ENCODE measurements at regions not wholly inside any gene's neighbourhood (a gene's known extent, or its start where the extent isn't known, plus 50 kb on each side); places are given as distances from the start of the nearest gene placed in this dataset.

DNA sequence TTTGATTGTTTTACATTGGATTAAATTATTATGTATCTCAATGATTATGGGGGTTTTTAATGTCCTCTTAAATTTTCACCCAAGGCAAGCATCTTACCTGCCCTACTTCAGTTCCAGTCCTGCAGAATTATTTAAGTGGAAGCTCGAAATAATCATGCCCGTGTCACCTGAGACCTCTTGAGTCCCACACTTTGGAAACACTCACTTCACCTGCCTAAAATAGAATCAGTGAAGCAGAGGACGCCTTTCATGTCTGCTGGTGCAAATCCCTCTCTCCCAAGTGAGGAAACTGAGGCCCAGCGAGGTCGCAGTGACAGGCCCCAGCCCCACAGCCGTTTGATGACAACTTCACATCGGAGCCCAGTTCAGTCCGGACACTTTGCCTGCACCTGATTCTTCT is 284.6 kb downstream of the C16orf95 start:
- Histone ChIP-seq H3K4me1 (no peaks in the 10 kb centered on the region), H3K9me3 (no peaks in the 10 kb centered on the region), H3K4me3 (no peak overlapping the region), H3K27me3 (no peaks in the 10 kb centered on the region), H3K27ac (no peak overlapping the region), H3K36me3 (no peaks in the 10 kb centered on the region)
- DNase-seq (ENCODE audit: extremely low spot score in 2 of 2) = no peak
- TF ChIP-seq, protein P1, sequence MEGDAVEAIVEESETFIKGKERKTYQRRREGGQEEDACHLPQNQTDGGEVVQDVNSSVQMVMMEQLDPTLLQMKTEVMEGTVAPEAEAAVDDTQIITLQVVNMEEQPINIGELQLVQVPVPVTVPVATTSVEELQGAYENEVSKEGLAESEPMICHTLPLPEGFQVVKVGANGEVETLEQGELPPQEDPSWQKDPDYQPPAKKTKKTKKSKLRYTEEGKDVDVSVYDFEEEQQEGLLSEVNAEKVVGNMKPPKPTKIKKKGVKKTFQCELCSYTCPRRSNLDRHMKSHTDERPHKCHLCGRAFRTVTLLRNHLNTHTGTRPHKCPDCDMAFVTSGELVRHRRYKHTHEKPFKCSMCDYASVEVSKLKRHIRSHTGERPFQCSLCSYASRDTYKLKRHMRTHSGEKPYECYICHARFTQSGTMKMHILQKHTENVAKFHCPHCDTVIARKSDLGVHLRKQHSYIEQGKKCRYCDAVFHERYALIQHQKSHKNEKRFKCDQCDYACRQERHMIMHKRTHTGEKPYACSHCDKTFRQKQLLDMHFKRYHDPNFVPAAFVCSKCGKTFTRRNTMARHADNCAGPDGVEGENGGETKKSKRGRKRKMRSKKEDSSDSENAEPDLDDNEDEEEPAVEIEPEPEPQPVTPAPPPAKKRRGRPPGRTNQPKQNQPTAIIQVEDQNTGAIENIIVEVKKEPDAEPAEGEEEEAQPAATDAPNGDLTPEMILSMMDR (IDR thresholded peaks at IDR 0.05) = no peak
- intact Hi-C loops (cut with DNase I) = no loop called here

DNA sequence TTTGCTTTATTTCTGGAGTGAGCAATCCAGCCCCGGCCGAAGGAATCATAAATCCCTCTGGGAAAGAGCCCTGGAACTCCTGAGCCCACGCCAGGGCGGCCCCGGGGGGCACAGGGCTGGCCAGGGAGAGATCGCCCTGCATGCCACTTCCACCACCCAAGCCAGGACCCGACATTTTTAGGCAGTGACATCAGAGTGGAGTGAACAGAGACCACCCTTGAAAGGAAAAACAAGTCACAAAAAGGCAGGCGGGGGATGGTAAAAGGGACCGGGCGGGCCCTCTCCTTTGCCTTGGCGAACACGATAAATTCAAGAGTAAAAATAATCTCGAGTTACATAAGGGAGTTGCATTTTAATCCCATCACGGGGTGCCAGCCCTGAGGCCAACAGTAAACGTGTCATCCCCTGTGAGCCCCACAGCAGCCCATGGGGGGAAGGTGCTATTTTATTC is 284.1 kb downstream of the C16orf95 start:
- intact Hi-C loops (cut with DNase I) = no loop called here
- Histone ChIP-seq H3K4me1 (no peaks in the 10 kb centered on the region), H3K27ac (no peak overlapping the region), H3K36me3 (no peaks in the 10 kb centered on the region), H3K27me3 (no peaks in the 10 kb centered on the region), H3K4me3 (no peak overlapping the region), H3K9me3 (no peaks in the 10 kb centered on the region)
- DNase-seq (ENCODE audit: extremely low spot score in 2 of 2) = no peak
- TF ChIP-seq POLR2AphosphoS5 (IDR thresholded peaks at IDR 0.05; ENCODE audit: insufficient read depth in 1 of 2, low read depth in 1 of 2) = no peak
- TF ChIP-seq, protein P1 (IDR thresholded peaks at IDR 0.05) = no peak
- TF ChIP-seq POLR2A (IDR thresholded peaks at IDR 0.05) = no peak

DNA sequence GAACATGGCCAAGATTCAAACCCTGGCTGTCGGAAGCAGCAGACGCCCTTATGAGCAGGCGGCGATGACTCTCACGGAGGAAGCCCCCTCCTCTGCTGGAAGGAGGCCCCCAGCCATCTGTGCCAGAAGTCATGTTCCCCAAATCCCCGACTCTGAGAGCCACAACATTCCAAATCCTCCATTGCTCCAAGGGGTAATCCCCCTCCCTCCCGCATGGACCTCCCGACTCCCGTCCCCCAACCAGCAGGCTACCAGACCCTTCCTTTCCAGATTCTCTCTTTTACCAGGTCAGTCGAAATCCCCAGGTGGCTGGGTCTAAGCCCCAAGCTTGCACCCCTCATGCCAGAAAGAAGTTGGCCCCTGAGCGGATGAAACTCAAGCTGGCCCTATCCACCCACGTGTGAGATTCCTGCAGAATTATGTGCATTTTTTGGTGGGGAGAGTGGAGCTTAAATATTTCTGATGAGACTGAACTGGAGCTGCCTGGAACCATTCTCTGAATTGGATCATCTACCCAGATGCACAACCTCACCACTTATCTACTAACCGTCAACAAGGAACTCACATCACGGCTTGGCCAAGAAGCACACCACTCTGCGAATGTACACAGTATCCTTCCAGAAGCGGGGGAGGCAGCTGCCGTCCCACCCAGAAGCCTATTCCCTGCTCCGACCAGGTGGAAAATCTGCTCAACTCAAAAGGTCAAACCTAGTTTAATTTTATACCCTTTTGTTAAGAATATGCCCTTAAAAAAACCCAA is 283.5 kb downstream of the C16orf95 start:
- H3K27ac ChIP-seq = no peak overlapping the region
- no peaks in the 10 kb centered on the region for H3K27me3 ChIP-seq
- H3K36me3 ChIP-seq = no peaks in the 10 kb centered on the region
- H3K9me3 ChIP-seq = no peaks in the 10 kb centered on the region
- H3K4me1 ChIP-seq = no peaks in the 10 kb centered on the region
- H3K4me3 ChIP-seq = no peak overlapping the region
- TF ChIP-seq POLR2AphosphoS5 (IDR thresholded peaks at IDR 0.05; ENCODE audit: insufficient read depth in 1 of 2, low read depth in 1 of 2) (no peak), POLR2A (IDR thresholded peaks at IDR 0.05) (no peak)
- TF ChIP-seq, protein P1 (IDR thresholded peaks at IDR 0.05) = no peak
- intact Hi-C loops (cut with DNase I) = no loop called here
- no peak for DNase-seq (ENCODE audit: extremely low spot score in 2 of 2)

DNA sequence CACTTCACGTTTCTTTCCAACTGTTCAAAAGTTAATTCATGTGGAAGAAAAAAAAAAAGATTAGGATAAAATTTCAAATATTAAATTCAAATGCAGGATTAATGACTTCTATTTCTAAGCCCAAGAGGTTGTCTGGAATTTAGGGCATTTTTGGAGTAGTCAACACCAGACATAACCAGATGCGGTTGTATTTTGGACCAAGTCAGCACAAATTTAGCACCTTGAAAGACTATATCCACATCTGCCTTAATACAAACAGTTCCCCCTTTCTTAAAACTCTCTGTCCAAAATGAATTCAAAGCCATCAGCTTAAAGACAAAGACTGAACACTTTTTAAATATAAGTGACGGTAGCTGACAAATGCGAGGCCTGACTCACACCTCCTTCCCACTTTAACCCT is 282.9 kb downstream of the C16orf95 start:
- TF ChIP-seq POLR2A (IDR thresholded peaks at IDR 0.05) (no peak), POLR2AphosphoS5 (IDR thresholded peaks at IDR 0.05; ENCODE audit: insufficient read depth in 1 of 2, low read depth in 1 of 2) (no peak)
- TF ChIP-seq, protein P1 (IDR thresholded peaks at IDR 0.05) = no peak
- no peak for DNase-seq (ENCODE audit: extremely low spot score in 2 of 2)
- H3K9me3 ChIP-seq = no peaks in the 10 kb centered on the region

DNA sequence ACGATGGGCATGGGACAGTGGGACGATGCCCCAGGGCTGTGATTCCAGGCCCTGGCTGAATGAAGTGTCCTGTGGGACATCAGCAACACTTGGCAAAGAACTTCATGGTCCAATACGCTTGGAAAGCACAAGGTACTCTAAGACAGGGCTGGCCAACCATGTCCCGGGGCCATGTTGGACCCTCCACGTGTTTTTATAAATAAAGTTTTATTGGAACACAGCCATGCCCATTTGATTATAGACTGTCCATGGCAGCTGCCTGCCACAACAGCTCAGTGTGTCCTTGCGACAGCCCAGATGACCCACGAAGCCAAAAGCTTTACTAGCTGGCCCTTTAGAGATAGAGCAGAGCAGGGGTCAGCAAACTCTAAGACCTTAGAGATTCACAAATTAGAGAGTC is 282.1 kb downstream of the C16orf95 start:
- Histone ChIP-seq H3K27ac (no peak overlapping the region), H3K27me3 (no peaks in the 10 kb centered on the region), H3K36me3 (no peaks in the 10 kb centered on the region), H3K9me3 (no peaks in the 10 kb centered on the region), H3K4me1 (no peaks in the 10 kb centered on the region), H3K4me3 (no peak overlapping the region)
- DNase-seq (ENCODE audit: extremely low spot score in 2 of 2) = no peak
- intact Hi-C loops (cut with DNase I) = no loop called here
- TF ChIP-seq POLR2AphosphoS5 (IDR thresholded peaks at IDR 0.05; ENCODE audit: insufficient read depth in 1 of 2, low read depth in 1 of 2) (no peak), POLR2A (IDR thresholded peaks at IDR 0.05) (no peak)
- TF ChIP-seq, protein P1 (IDR thresholded peaks at IDR 0.05) = no peak

More for the DNA sequence above, 282.9 kb downstream of the C16orf95 start:
- intact Hi-C loops (cut with DNase I) = no loop called here
- no peak overlapping the region for H3K27ac ChIP-seq
- H3K36me3 ChIP-seq = no peaks in the 10 kb centered on the region
- no peaks in the 10 kb centered on the region for H3K27me3 ChIP-seq
- H3K4me1 ChIP-seq = no peaks in the 10 kb centered on the region
- H3K4me3 ChIP-seq = no peak overlapping the region

Measured in vagina (tissue), 2 donors.